GM06990 (cell line): ENCODE measurements at regions not wholly inside any gene's neighbourhood (a gene's known extent, or its start where the extent isn't known, plus 50 kb on each side); places are given as distances from the start of the nearest gene placed in this dataset.
"Not testable (repeated sequence)": the region's sequence is repeated elsewhere in the genome, so short reads cannot be mapped to it uniquely, and the experiment has no call there.

ENCODE experiments used
- DNase-seq: peaks from one replicate; pipeline ENCODE4 v3.0.0-alpha.2; 2011; ENCODE audit not compliant: insufficient read length; ENCODE audit errors: extremely low read depth
- H3K27me3 ChIP-seq: replicated peaks from 2 replicates; pipeline ENCODE4 v1.6.0; 2011; ENCODE audit warnings: low read length; ENCODE audit not compliant: control insufficient read depth, insufficient read depth
- H3K36me3 ChIP-seq: 2 replicates; pipeline ENCODE4 v1.5.1; 2011; ENCODE audit warnings: low read length; ENCODE audit not compliant: control insufficient read depth, insufficient read depth
- H3K4me3 ChIP-seq: replicated peaks from 2 replicates; pipeline ENCODE4 v1.5.1; 2011; ENCODE audit warnings: low read depth, mild to moderate bottlenecking, control low read depth, low read length
- TF ChIP-seq, protein P1 (sequence below): IDR thresholded peaks from 2 replicates; pipeline ENCODE4 v1.5.1; 2011; ENCODE audit warnings: low read length, control low read depth, mild to moderate bottlenecking, inconsistent platforms; ENCODE audit not compliant: insufficient read depth, poor library complexity, severe bottlenecking

DNA sequence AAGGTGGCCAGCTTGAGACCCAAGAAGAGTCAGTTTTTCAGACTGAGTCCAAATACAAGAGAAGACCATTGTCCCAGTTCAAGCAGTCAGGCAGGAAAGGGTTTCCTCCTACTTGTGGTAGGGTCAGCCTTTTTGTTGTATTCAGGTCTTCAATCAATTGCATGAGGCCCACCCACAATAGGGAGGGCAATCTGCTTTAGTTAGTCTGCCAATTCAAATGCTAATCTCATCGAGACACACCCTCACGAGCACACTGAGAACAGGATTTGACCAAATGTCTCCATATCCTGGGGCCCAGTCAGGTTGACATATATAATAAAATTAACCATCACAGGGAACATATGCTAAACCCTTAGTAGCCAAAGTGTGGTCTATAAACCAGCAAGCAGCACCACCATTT lies 75.3 kb upstream of the FRMPD3 start:
- TF ChIP-seq, protein P1, sequence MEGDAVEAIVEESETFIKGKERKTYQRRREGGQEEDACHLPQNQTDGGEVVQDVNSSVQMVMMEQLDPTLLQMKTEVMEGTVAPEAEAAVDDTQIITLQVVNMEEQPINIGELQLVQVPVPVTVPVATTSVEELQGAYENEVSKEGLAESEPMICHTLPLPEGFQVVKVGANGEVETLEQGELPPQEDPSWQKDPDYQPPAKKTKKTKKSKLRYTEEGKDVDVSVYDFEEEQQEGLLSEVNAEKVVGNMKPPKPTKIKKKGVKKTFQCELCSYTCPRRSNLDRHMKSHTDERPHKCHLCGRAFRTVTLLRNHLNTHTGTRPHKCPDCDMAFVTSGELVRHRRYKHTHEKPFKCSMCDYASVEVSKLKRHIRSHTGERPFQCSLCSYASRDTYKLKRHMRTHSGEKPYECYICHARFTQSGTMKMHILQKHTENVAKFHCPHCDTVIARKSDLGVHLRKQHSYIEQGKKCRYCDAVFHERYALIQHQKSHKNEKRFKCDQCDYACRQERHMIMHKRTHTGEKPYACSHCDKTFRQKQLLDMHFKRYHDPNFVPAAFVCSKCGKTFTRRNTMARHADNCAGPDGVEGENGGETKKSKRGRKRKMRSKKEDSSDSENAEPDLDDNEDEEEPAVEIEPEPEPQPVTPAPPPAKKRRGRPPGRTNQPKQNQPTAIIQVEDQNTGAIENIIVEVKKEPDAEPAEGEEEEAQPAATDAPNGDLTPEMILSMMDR: no peak
- H3K27me3 ChIP-seq: no peaks in the 10 kb centered on the region
- no peaks in the 10 kb centered on the region for H3K36me3 ChIP-seq
- DNase-seq: no peak
- no peak overlapping the region for H3K4me3 ChIP-seq

DNA sequence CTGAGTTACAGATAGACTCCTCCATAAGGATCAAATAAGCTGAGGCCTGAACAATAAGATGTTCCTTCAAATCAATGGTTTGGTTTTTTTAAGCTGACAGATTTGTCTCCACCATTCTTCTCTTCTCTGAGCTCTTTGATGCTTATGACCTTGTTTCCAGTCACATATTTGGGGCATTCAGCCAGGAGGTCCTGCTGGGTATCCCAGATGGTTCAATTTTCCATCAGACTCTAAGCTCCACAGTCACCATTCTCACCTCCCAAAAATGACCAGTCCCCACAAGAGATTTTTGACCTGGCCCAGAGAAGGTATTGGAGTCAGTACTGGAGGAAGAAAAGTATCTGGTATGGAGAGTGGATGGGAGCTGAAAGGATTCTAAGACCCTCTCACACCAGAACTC lies 74.6 kb upstream of the FRMPD3 start:
- no peaks in the 10 kb centered on the region for H3K27me3 ChIP-seq
- TF ChIP-seq, protein P1: no peak
- no peak overlapping the region for H3K4me3 ChIP-seq
- no peak for DNase-seq
- H3K36me3 ChIP-seq: no peaks in the 10 kb centered on the region

DNA sequence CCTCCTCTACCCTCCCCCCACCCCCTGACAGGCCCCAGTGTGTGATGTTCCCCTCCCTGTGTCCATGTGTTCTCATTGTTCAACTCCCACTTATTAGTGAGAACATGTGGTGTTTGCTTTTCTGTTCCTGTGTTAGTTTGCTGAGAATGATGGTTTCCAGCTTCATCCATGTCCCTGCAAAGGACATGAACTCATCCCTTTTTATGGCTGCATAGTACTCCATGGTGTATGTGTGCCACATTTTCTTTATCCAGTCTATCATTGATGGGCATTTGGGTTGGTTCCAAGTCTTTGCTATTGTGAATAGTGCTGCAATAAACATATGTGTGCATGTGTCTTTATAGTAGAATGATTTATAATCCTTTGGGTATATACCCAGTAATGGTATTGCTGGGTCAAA lies 73.3 kb upstream of the FRMPD3 start:
- not testable (repeated sequence) for H3K27me3 ChIP-seq, H3K4me3 ChIP-seq, DNase-seq

DNA sequence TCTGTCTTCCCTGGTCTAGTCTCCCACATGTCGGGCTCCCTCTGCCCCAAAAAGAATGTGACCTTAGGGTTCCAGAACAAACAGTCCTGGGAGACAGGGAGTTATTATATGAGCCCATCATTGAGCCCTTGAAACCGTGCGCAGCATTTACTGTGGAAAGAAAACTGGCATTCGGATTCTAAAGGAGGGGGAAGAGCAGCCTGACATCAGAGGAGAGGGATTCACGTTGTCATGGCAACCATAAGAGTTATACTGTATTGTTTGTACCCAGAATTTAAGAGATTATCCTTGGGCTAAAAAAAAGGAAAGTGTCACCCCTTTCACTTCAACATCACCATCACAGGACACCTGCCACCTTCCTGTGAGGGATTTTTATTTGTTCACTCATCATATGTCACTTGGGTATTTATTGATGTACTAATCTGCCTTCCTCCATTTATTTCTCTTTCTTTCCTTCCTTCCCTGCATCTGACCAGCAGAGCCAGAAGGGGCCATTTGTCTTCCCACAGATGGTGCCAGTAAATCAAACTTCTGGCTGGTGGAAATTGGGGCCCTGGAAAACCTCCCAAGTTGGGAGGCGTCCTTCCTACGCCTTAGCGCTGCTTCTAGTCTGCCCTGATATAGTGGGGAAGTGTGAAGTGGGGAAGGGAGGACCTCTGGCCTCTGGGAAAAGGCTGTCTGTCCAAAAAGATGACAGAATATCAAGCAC lies 64.9 kb upstream of the FRMPD3 start:
- no peaks in the 10 kb centered on the region; the same call in 1 of the 2 replicates for H3K27me3 ChIP-seq
- no peak overlapping the region for H3K4me3 ChIP-seq
- H3K36me3 ChIP-seq: no peaks in the 10 kb centered on the region
- TF ChIP-seq, protein P1: no peak
- no peak for DNase-seq

More for the DNA sequence above, 73.3 kb upstream of the FRMPD3 start:
- H3K36me3 ChIP-seq: not testable (repeated sequence)

DNA sequence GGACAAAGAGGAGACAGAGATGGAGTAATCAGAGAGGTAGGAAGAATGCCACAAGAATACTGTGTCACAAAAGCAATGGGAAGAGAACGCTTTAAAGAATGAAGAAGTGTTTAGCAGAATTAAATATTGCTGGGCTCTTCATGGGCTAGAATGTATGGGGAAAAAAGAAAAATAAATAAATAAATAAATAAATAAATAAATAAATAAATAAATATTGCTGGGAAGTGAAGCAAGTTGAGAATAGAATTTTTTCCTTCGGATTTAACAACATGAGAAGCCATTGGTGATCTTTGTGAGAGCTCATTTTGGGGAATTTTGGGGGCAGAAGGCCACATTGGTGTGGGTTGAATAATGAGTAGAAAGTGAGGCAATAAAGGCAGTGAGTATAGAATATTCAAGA lies 59.7 kb upstream of the FRMPD3 start:
- H3K36me3 ChIP-seq: no peaks in the 10 kb centered on the region
- no peaks in the 10 kb centered on the region; the same call in 1 of the 2 replicates for H3K27me3 ChIP-seq
- DNase-seq: no peak
- H3K4me3 ChIP-seq: no peak overlapping the region
- TF ChIP-seq, protein P1: no peak

DNA sequence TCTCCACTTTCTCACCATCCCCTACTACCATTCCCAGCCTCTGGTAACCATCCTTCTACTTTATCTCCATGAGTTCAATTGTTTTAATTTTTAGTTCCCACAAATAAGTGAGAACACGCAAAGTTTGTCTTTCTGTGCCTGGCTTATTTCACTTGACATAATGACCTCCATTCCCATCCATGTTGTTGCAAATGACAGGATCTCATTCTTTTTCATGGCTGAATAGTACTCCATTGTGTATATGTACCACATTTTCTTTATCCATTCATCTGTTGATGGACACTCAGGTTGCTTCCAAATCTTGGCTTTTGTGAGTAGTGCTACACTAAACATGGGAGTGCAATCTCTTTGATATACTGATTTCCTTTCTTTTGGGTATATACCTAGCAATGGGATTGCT lies 55.8 kb upstream of the FRMPD3 start:
- not testable (repeated sequence) for H3K27me3 ChIP-seq, H3K4me3 ChIP-seq, H3K36me3 ChIP-seq, DNase-seq

DNA sequence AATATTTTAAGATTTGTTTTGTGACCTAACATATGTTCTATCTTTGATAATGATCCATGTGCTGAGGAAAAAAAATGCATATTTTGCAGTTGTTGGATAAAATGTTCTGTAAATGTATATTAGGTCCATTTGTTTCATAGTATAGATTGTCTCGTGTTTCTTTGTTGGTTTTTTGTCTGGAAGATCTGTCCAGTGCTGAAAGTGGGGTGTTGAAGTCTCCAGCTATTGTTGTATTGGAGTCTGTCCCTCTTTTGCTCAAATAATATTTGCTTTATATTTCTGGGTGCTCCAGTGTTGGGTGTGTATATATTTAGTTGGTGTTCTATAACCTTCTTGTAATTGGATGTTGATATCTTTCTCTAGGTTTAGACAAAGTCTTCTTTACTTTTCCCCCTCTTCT lies 53.2 kb upstream of the FRMPD3 start:
- no peak for DNase-seq
- TF ChIP-seq, protein P1: no peak
- no peak overlapping the region for H3K4me3 ChIP-seq
- no peaks in the 10 kb centered on the region for H3K27me3 ChIP-seq
- no peaks in the 10 kb centered on the region for H3K36me3 ChIP-seq
